HG03108 (cell line): ENCODE measurements at regions not wholly inside any gene's neighbourhood (a gene's known extent, or its start where the extent isn't known, plus 50 kb on each side); places are given as distances from the start of the nearest gene placed in this dataset.
"Not testable (repeated sequence)": the region's sequence is repeated elsewhere in the genome, so short reads cannot be mapped to it uniquely, and the experiment has no call there.

Experiments used
- ATAC-seq: cut with Tn5 transposase; IDR thresholded peaks from one replicate; pipeline ENCODE4 v1.9.1; 2021; ENCODE audit warnings: moderate library complexity; ENCODE audit not compliant: unreplicated experiment

GRCh38 chr13:76632401-76633044, 253.7 kb downstream of the KCTD12 start:
- ATAC-seq, result no peak

- no peak for ATAC-seq
Observed at GRCh38 chr13:76630629-76631230, 255.5 kb downstream of the KCTD12 start.

- ATAC-seq, result no peak
Observed at GRCh38 chr13:76622315-76623040, 263.7 kb downstream of the KCTD12 start.

GRCh38 chr13:76621705-76622104, 264.5 kb downstream of the KCTD12 start:
- ATAC-seq, result no peak

- no peak for ATAC-seq
Observed at GRCh38 chr13:76620036-76620435, 266.2 kb downstream of the KCTD12 start.

DNA sequence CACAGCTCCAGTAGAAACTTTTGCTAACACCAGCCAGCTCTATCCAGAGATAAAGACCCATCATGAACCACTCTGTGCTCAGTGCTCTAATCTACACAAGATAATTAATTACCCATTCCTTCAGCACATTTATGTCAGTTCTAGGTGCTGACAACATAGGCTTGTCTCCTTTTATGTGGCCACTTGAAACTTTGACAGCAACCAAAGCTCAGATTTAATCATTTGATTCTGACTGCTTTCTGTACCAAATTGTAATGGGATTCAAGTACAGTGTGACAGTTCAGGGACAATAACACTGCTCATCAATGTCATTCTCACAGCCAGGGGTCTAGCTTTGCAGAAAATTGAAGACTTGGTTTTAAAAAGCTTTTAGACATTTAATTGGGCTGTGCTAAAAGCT, 266.6 kb downstream of the KCTD12 start:
- no peak for ATAC-seq

- no peak for ATAC-seq
Observed at GRCh38 chr13:76610819-76611415, 275.3 kb downstream of the KCTD12 start.

- ATAC-seq, result no peak
Observed at GRCh38 chr13:76609643-76610042, 276.6 kb downstream of the KCTD12 start.

- ATAC-seq, result no peak
Observed at GRCh38 chr13:76607866-76608265, 278.3 kb downstream of the KCTD12 start.

DNA sequence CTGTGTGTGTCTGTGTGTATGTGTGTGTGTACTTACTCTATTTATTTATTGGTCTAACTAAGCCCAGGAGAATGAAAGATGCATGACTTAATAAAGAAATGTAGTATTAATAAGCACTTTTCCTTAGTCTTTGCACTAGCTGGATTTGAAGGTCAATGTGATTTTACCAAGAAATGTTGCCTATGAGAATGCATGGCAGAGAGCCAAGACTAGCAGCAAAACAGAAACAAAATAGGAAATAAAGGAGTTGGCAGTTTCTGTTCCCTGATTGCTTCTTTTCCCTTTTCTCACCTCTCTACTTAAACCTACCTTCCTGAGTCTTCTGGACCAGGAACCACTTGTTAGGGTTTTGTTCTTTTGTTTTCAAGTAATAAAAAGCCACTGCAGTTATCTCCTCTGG, 286.1 kb downstream of the KCTD12 start:
- ATAC-seq, result no peak

GRCh38 chr13:76597868-76598267, 288.3 kb downstream of the KCTD12 start:
- ATAC-seq, result no peak

- ATAC-seq, result no peak
Observed at GRCh38 chr13:76596216-76596615, 290.0 kb downstream of the KCTD12 start.

DNA sequence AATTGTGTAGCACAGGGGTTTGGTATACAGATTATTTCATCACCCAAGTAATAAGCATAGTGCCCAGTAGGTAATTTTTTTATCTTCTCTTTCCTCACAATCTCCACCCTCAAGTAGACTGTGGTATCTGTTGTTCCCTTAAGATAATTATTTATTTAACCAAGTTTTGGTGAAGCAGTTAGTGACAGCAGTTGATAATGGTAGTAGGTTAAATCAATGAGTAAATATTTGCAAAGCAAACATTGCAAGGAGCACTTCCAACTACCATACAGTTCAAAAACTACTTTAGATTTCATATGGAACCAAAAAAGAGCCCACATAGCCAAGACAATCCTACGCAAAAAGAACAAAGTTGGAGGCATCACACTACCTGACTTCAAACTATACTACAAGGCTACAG, 291.8 kb downstream of the KCTD12 start:
- ATAC-seq, result no peak

GRCh38 chr13:76586842-76587241, 299.4 kb downstream of the KCTD12 start:
- ATAC-seq, result no peak

- ATAC-seq, result no peak
Observed at GRCh38 chr13:76579701-76580100, 306.5 kb downstream of the KCTD12 start.

GRCh38 chr13:76575634-76576033, 310.6 kb downstream of the KCTD12 start:
- ATAC-seq, result not testable (repeated sequence)

DNA sequence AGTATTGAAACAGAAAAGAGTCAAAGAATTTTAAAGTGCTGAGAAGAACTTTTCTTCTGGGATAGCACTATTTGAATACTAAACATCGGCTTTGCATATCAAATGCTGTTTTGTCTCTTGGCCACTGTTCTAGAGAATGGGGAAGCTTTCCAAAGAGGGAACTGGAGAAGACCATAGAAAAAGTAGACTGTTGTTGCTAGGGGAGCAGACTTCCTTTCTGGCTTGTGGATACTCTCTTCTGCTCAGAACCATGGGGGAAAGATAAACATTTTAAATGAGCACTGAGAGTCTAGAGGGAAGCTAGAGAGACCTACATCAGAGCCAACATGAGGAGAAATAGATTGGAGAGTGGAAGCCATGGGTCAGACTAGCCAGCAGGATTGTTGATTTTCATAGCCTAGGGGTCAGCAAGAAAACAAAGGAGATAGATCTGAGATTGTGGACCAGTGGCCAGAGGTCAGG, 315.7 kb downstream of the KCTD12 start:
- no peak for ATAC-seq

DNA sequence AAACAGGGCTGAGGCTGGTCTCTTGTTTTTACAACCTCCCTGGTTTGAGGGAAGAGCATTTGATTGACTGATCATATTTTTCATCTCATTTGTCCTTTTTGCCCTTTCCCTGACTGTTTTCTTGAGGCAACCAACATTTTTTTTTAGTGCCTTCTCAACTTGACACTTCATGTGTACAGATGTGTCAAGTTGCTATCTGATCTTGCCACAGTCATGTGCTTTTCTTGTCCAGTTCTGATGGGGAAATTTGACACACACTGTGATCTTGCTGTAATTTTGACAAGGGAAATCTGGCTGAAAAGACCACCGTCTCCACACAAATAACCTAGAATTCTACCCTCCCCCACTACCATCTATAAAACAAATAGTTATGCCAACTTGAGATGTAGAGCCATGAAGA, 329.6 kb downstream of the KCTD12 start:
- no peak for ATAC-seq

GRCh38 chr13:76552807-76553206, 333.4 kb downstream of the KCTD12 start:
- ATAC-seq, result no peak

GRCh38 chr13:76552041-76552772, 334.0 kb downstream of the KCTD12 start:
- no peak for ATAC-seq

DNA sequence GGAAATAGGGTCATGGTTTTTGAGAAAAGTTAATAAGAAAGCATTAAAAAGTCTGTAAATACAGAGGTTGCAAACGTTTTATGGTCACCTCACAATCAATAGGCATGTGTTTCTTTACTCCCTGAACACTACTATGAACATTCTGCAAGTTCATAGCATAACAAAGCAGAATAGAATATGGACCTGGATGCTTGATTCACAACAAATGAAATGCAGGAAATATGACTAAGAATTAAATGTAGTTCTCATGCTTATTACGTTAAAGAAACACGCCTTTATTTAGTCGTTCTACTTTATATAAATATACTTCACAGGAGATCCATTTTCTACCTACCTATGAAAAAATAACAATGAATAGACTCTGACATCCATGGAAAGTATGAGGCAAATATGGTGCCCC, 344.0 kb downstream of the KCTD12 start:
- ATAC-seq, result no peak
